ENCODE measurements at regions not wholly inside any gene's neighbourhood (a gene's known extent, or its start where the extent isn't known, plus 50 kb on each side); places are given as distances from the start of the nearest gene placed in this dataset.
A peak's percentile ranks its signal among the peaks of the same experiment; 100 is the strongest.

- DNase-seq (ENCODE audit: low spot score) (peak; percentile 58), FAIRE-seq (no peak), ATAC-seq (peak; percentile 43)
- intact Hi-C loops (cut with micrococcal nuclease; ENCODE audit: unreplicated experiment) (loop anchor here (10.0 kb wide), 1 partner anchor 198 kb away; no protein-coding TSS in a partner anchor), in situ Hi-C loops (cut with HindIII; ENCODE audit: extremely low pct_ligation_motif_present, low pct_unique_long_range_greater_than_20kb) (no loop called here)
- Histone ChIP-seq H3K27me3 (ENCODE audit: control insufficient read depth in 1 of 2, insufficient read depth in 2 of 2, low read length in 2 of 2) (no peaks in the 10 kb centered on the region), H3K36me3 (replicated peaks in 1 of 2; ENCODE audit: control insufficient read depth in 1 of 2, insufficient read depth in 2 of 2, low read length in 2 of 2) (no peaks in the 10 kb centered on the region), H3K9me3 (ENCODE audit: low read length) (no peaks in the 10 kb centered on the region), H3K9ac (ENCODE audit: insufficient read depth, low read depth, low read length) (no peak overlapping the region), H3K4me1 (ENCODE audit: insufficient read depth, low read length) (peaks cover 42% of the 10 kb centered on the region), H2AFZ (ENCODE audit: low read length) (no peak overlapping the region), H3K4me2 (ENCODE audit: low read depth, low read length) (peak overlapping the region; percentile 64), H3K4me3 (replicated peaks in 1 of 3; ENCODE audit: insufficient read depth in 1 of 3, low read depth in 2 of 3, low read length in 3 of 3) (peak overlapping the region in 1 of 3 experiments; percentile 46; a peak in 1 of 6 replicates), H3K27ac (ENCODE audit: extremely low read length, insufficient read depth, low read length) (no peak overlapping the region), H3K79me2 (ENCODE audit: insufficient read depth, low read length) (no peaks in the 10 kb centered on the region), H4K20me1 (ENCODE audit: insufficient read depth, low read length) (no peaks in the 10 kb centered on the region)
- ChIA-PET POLR2A (no interaction called here), CTCF (ENCODE audit: low intra/inter-chr PET ratio, low total read pairs) (no interaction called here)
- WGBS (ENCODE audit: low lambda C conversion rate) = 19% methylated on average over 8 of the region's 12 CpGs
- BruUV-seq (replicated peaks) = no TSS peak
- TF ChIP-seq NFKBIZ (CRISPR knock-in tag; IDR thresholded peaks at IDR 0.05) = no peak
- no peak for TF ChIP-seq ZNF318 (CRISPR knock-in tag; IDR thresholded peaks at IDR 0.05)
- no peak for TF ChIP-seq ZNF263 (CRISPR knock-in tag; IDR thresholded peaks at IDR 0.05)
- no peak for TF ChIP-seq ZFYVE20 (CRISPR knock-in tag; IDR thresholded peaks at IDR 0.05; ENCODE audit: borderline replicate concordance, low read depth)
- TF ChIP-seq SKI (IDR thresholded peaks at IDR 0.05; ENCODE audit: partially characterized antibody) = peak; percentile 37
- TF ChIP-seq MAFK (conservative IDR thresholded peaks at IDR 0.05 in 1 of 2, IDR thresholded peaks at IDR 0.05 in 1 of 2; ENCODE audit: low read length in 2 of 2) = no peak
- no peak for TF ChIP-seq NR3C1 (CRISPR knock-in tag; IDR thresholded peaks at IDR 0.05)
- TF ChIP-seq IKZF1 (IDR thresholded peaks at IDR 0.05) = no peak
- TF ChIP-seq HINFP (CRISPR knock-in tag; IDR thresholded peaks at IDR 0.05; ENCODE audit: low read depth) = 0 out of 2 replicates have a peak, but pooled peaks have one; percentile 25
- TF ChIP-seq ZNF224 (CRISPR knock-in tag; IDR thresholded peaks at IDR 0.05) = no peak
- TF ChIP-seq ZKSCAN1 (IDR thresholded peaks at IDR 0.05; ENCODE audit: low read length) = no peak
- TF ChIP-seq PLRG1 (conservative IDR thresholded peaks at IDR 0.05) = no peak
- TF ChIP-seq BRD4 (CRISPR knock-in tag; IDR thresholded peaks at IDR 0.05) = no peak
Observed at GRCh38 chr17:64732336-64733006, 70.4 kb upstream of the SMURF2 start.

Measured in HepG2 (cell line).